ENCODE measurements at regions not wholly inside any gene's neighbourhood (a gene's known extent, or its start where the extent isn't known, plus 50 kb on each side); places are given as distances from the start of the nearest gene placed in this dataset.

DNA sequence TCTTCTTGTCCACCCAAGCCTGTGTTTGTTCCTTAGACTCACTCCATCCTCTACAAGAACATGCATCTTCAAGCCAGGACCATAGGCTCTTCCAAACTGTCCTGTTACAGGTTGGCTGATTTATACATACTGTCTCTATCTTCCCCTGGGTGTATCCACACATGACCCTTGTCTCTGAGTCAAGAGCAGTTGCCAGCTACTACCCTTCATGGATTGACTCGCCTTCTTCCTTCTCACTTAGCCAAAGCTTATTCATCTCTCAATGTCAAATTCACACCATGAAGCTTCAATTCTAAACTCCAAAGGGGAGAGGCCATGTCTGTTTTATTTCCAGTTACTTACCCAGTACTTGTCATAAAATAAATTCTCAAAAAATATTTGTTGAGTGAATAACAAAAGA lies 64.1 kb upstream of the CACHD1 start:
- TF ChIP-seq, protein P1, sequence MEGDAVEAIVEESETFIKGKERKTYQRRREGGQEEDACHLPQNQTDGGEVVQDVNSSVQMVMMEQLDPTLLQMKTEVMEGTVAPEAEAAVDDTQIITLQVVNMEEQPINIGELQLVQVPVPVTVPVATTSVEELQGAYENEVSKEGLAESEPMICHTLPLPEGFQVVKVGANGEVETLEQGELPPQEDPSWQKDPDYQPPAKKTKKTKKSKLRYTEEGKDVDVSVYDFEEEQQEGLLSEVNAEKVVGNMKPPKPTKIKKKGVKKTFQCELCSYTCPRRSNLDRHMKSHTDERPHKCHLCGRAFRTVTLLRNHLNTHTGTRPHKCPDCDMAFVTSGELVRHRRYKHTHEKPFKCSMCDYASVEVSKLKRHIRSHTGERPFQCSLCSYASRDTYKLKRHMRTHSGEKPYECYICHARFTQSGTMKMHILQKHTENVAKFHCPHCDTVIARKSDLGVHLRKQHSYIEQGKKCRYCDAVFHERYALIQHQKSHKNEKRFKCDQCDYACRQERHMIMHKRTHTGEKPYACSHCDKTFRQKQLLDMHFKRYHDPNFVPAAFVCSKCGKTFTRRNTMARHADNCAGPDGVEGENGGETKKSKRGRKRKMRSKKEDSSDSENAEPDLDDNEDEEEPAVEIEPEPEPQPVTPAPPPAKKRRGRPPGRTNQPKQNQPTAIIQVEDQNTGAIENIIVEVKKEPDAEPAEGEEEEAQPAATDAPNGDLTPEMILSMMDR (IDR thresholded peaks at IDR 0.05; ENCODE audit: low read depth, low read length), result no peak
- no peak for TF ChIP-seq POLR2A (IDR thresholded peaks at IDR 0.05; ENCODE audit: extremely low read depth, insufficient read length)
- TF ChIP-seq, protein P2, sequence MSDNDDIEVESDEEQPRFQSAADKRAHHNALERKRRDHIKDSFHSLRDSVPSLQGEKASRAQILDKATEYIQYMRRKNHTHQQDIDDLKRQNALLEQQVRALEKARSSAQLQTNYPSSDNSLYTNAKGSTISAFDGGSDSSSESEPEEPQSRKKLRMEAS (IDR thresholded peaks at IDR 0.05; ENCODE audit: low read depth, low read length), result no peak
- TF ChIP-seq MYC (IDR thresholded peaks at IDR 0.05; ENCODE audit: low read depth, low read length), result no peak
